Glutamatergic neuron (in vitro differentiated cells): ENCODE measurements at regions not wholly inside any gene's neighbourhood (a gene's known extent, or its start where the extent isn't known, plus 50 kb on each side); places are given as distances from the start of the nearest gene placed in this dataset.
"Not testable (repeated sequence)": the region's sequence is repeated elsewhere in the genome, so short reads cannot be mapped to it uniquely, and the experiment has no call there.

Experiments used
- DNase-seq: peaks from one replicate; pipeline ENCODE4 v3.0.0; 2022
- H3K27ac Mint-ChIP-seq: one replicate; pipeline ENCODE4 v1.8.0; 2020; ENCODE audit warnings: mild to moderate bottlenecking, mixed read lengths, inconsistent platforms; ENCODE audit not compliant: unreplicated experiment
- H3K27me3 Mint-ChIP-seq: one replicate; pipeline ENCODE4 v1.8.0; 2020; ENCODE audit warnings: mild to moderate bottlenecking, moderate library complexity, mixed read lengths, inconsistent platforms; ENCODE audit not compliant: unreplicated experiment
- H3K36me3 Mint-ChIP-seq: one replicate; pipeline ENCODE4 v1.8.0; 2020; ENCODE audit warnings: mild to moderate bottlenecking, mixed read lengths, inconsistent platforms; ENCODE audit not compliant: unreplicated experiment
- H3K4me1 Mint-ChIP-seq: one replicate; pipeline ENCODE4 v1.8.0; 2020; ENCODE audit warnings: mild to moderate bottlenecking, low read depth, mixed read lengths, inconsistent platforms; ENCODE audit not compliant: unreplicated experiment
- H3K4me3 Mint-ChIP-seq: one replicate; pipeline ENCODE4 v1.8.0; 2020; ENCODE audit warnings: mild to moderate bottlenecking, mixed read lengths, inconsistent platforms; ENCODE audit not compliant: unreplicated experiment
- H3K9me3 Mint-ChIP-seq: one replicate; pipeline ENCODE4 v1.8.0; 2020; ENCODE audit warnings: mild to moderate bottlenecking, moderate library complexity, mixed read lengths, inconsistent platforms; ENCODE audit not compliant: unreplicated experiment
- TF ChIP-seq, protein P1 (sequence below): fragments of 200-600 bp; sonication (generic); IDR thresholded peaks from one replicate; pipeline ENCODE4 v1.5.0; 2021; ENCODE audit not compliant: partially characterized antibody, unreplicated experiment

DNA sequence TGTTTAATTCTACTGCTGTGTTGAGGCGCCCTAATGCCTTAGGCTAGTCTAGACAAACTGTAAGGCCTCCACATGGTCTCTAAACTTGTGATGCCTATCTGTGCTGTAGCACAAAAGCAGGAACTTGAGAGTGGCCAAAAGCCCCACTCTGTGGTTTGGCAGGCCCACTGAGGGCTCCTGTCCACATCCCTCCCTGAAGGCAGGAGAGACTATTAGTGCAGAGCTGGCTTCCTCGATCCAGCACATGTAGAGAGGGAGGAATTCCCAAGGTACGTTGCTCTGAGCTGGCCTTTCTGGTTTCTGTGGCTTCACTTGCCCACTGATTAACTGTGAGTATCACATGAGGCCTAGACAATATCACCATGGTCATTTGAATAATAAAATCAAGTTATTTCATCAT is 90.6 kb downstream of the POLR2M start:
- peaks cover 3% of the 10 kb centered on the region for H3K27me3 Mint-ChIP-seq
- no peaks in the 10 kb centered on the region for H3K9me3 Mint-ChIP-seq
- peaks cover 7% of the 10 kb centered on the region for H3K4me1 Mint-ChIP-seq
- no peak overlapping the region for H3K4me3 Mint-ChIP-seq
- TF ChIP-seq, protein P1, sequence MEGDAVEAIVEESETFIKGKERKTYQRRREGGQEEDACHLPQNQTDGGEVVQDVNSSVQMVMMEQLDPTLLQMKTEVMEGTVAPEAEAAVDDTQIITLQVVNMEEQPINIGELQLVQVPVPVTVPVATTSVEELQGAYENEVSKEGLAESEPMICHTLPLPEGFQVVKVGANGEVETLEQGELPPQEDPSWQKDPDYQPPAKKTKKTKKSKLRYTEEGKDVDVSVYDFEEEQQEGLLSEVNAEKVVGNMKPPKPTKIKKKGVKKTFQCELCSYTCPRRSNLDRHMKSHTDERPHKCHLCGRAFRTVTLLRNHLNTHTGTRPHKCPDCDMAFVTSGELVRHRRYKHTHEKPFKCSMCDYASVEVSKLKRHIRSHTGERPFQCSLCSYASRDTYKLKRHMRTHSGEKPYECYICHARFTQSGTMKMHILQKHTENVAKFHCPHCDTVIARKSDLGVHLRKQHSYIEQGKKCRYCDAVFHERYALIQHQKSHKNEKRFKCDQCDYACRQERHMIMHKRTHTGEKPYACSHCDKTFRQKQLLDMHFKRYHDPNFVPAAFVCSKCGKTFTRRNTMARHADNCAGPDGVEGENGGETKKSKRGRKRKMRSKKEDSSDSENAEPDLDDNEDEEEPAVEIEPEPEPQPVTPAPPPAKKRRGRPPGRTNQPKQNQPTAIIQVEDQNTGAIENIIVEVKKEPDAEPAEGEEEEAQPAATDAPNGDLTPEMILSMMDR: no peak
- no peak for DNase-seq
- H3K36me3 Mint-ChIP-seq: no peaks in the 10 kb centered on the region
- no peak overlapping the region for H3K27ac Mint-ChIP-seq

DNA sequence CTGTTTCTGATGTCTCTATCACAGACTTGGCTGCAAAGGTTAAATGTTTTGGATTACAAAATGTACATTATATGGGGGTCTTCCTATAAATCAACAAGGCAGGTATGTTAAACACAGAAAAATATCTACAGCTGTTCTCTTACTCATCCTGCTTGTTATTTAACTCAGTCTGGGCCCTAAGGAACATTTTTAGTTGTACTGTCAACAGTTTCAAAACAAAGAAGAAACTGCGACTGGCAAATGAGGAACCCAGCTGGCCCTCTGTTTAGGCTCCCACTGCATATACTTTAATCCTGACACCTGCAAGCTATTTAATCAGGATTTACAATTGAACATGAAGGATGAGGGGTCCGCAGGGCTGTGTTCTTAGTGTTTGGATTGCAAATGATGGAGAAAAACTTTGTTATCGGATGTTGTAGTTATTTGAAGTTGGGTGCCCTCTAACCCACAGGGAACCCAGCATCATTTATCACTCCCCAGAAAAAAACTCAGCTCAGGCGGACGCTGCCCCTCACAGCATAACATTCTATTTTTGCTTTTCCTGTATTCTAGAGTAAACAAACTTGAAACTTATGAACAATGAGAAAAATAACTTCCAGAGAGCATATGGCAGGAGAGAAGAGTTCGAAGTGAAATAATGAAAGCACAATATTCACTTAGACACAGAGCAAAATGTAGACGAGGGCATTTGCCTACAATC is 91.2 kb downstream of the POLR2M start:
- Mint-ChIP-seq H3K36me3 (no peaks in the 10 kb centered on the region), H3K4me1 (peaks cover 2% of the 10 kb centered on the region), H3K9me3 (no peaks in the 10 kb centered on the region), H3K27ac (no peak overlapping the region), H3K4me3 (no peak overlapping the region), H3K27me3 (peaks cover 3% of the 10 kb centered on the region)
- TF ChIP-seq, protein P1: no peak
- no peak for DNase-seq

DNA sequence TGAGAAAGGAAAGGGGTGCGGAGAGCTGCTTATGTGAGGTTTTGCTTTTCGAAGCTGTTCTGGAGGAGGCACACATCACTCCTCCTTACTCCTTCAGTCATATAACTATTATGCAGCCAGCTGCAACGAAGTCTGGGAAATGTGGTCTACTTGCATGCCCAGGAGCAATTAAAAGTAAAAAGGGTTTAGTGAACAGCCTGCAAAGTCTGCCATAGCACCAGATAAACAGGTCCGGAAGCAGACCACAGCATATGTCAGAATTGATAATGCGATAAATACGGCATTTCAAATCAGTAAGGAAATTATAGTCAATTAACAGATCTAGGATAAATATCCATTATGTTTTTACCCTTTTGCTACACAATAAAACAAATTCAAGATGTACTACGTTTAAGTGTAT is 99.5 kb downstream of the POLR2M start:
- H3K27me3 Mint-ChIP-seq: no peaks in the 10 kb centered on the region
- TF ChIP-seq, protein P1: no peak
- no peak for DNase-seq
- H3K27ac Mint-ChIP-seq: no peak overlapping the region
- H3K4me3 Mint-ChIP-seq: no peak overlapping the region
- no peaks in the 10 kb centered on the region for H3K9me3 Mint-ChIP-seq
- no peaks in the 10 kb centered on the region for H3K4me1 Mint-ChIP-seq
- no peaks in the 10 kb centered on the region for H3K36me3 Mint-ChIP-seq

DNA sequence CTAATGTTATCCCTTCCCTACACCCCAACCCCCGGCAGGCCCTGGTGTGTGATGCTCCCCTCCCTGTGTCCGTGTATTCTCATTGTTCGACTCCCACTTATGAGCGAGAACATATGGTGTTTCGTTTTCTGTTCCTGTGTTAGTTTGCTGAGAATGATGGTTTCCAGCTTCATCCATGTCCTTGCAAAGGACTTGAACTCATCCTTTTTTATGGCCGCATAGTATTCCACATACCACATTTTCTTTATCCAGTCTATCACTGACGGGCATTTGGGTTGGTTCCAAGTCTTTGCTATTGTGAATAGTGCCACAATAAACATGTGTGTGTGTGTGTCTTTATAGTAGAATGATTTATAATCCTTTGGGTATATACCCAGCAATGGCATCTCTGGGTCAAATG is 102.8 kb downstream of the POLR2M start:
- not testable (repeated sequence) for H3K27me3 Mint-ChIP-seq, H3K36me3 Mint-ChIP-seq, H3K4me1 Mint-ChIP-seq, H3K4me3 Mint-ChIP-seq, H3K27ac Mint-ChIP-seq, H3K9me3 Mint-ChIP-seq, DNase-seq

DNA sequence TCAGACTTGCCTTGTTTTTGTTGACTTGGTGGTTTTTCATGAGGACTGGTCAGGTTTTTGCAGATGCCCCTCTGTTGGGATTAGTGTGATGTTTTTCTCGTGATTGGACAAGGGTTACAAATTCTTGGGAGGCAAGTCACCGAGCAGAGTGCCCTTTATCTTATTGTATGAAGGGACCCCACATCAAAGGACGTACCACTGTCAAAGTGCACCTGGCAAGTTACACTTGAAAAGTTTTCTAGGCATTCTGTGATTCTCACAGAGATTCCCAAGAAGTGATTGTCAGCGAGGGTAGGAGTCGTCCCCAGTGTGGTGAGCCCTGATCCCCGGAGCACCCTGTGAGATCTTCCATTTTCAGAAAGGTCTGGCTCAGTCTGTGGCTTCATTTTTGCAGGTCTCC is 110.1 kb downstream of the POLR2M start:
- no peak for DNase-seq
- H3K4me1 Mint-ChIP-seq: no peaks in the 10 kb centered on the region
- peaks cover 2% of the 10 kb centered on the region for H3K9me3 Mint-ChIP-seq
- peaks cover 7% of the 10 kb centered on the region for H3K36me3 Mint-ChIP-seq
- no peak overlapping the region for H3K27ac Mint-ChIP-seq
- TF ChIP-seq, protein P1: no peak
- no peak overlapping the region for H3K4me3 Mint-ChIP-seq
- peaks cover 4% of the 10 kb centered on the region for H3K27me3 Mint-ChIP-seq
